Liver (tissue), 8 donors: ENCODE measurements at regions not wholly inside any gene's neighbourhood (a gene's known extent, or its start where the extent isn't known, plus 50 kb on each side); places are given as distances from the start of the nearest gene placed in this dataset.

Experiments
- DNase-seq: peaks from one replicate; pipeline ENCODE4 v3.0.0-alpha.2; 2017; ENCODE audit warnings: low spot score
- H3K27ac ChIP-seq, 2 donors: one replicate each; pipeline ENCODE4 v1.7.0; 2013; ENCODE audit warnings: inconsistent platforms in 2 of 2, low read length in 2 of 2, control low read depth in 1 of 2, low read depth in 1 of 2, mild to moderate bottlenecking in 1 of 2
- H3K27me3 ChIP-seq, 4 donors: one replicate each; pipeline versions ENCODE4 v1.6.1 to v1.7.0; 2013; ENCODE audit warnings: low read length in 3 of 4, inconsistent platforms in 1 of 4, mild to moderate bottlenecking in 1 of 4, moderate library complexity in 1 of 4; ENCODE audit not compliant: control insufficient read depth in 4 of 4, insufficient read depth in 4 of 4
- H3K36me3 ChIP-seq, 4 donors: one replicate each; pipeline versions ENCODE4 v1.6.1 to v1.7.0; 2013; ENCODE audit warnings: low read length in 3 of 4, mild to moderate bottlenecking in 3 of 4, low read depth in 1 of 4, moderate library complexity in 1 of 4; ENCODE audit not compliant: control insufficient read depth in 4 of 4, insufficient read depth in 3 of 4
- H3K4me1 ChIP-seq, 4 donors: one replicate each; pipeline versions ENCODE4 v1.6.1 to v1.7.0; 2013; ENCODE audit warnings: low read length in 3 of 4, mild to moderate bottlenecking in 3 of 4, moderate library complexity in 1 of 4; ENCODE audit not compliant: control insufficient read depth in 4 of 4, insufficient read depth in 4 of 4
- H3K4me3 ChIP-seq, 3 donors: one replicate each; pipeline versions ENCODE4 v1.6.1 to v1.7.0; 2013; ENCODE audit warnings: low read length in 3 of 3, control low read depth in 1 of 3, low read depth in 1 of 3, mild to moderate bottlenecking in 1 of 3
- H3K9ac ChIP-seq, 2 donors: one replicate each; pipeline ENCODE4 v1.7.0; 2013; ENCODE audit warnings: low read length in 2 of 2, mild to moderate bottlenecking in 2 of 2, moderate library complexity in 2 of 2, control low read depth in 1 of 2, low read depth in 1 of 2
- H3K9me3 ChIP-seq, 4 donors: one replicate each; pipeline versions ENCODE4 v1.6.1 to v1.7.0; 2013; ENCODE audit warnings: low read length in 3 of 4; ENCODE audit not compliant: control insufficient read depth in 4 of 4
- CTCF ChIP-seq: fragments of 150-350 bp; IDR thresholded peaks from 2 replicates; pipeline ENCODE4 v1.5.1; 2017; ENCODE audit warnings: improper control_type of control experiment, low read depth, low read length; ENCODE audit not compliant: missing input control
- FOXA2 ChIP-seq: IDR thresholded peaks from 2 replicates; pipeline ENCODE4 v1.6.1; 2016; ENCODE audit warnings: antibody characterized with exemption
- GABPA ChIP-seq, 2 donors: IDR thresholded peaks in 1 of 2; conservative IDR thresholded peaks in 1 of 2; 2 replicates each; pipeline ENCODE4 v1.6.1; 2016; ENCODE audit warnings: antibody characterized with exemption in 2 of 2, mild to moderate bottlenecking in 1 of 2, moderate library complexity in 1 of 2
- HNF4G ChIP-seq: IDR thresholded peaks from 2 replicates; pipeline ENCODE4 v1.6.1; 2016; ENCODE audit warnings: antibody characterized with exemption
- RAD21 ChIP-seq, 2 donors: IDR thresholded peaks; 2 replicates each; pipeline ENCODE4 v1.6.1; 2016; ENCODE audit warnings: antibody characterized with exemption in 2 of 2, mild to moderate bottlenecking in 2 of 2
- REST ChIP-seq: IDR thresholded peaks from 2 replicates; pipeline ENCODE4 v1.6.1; 2016; ENCODE audit warnings: antibody characterized with exemption, mild to moderate bottlenecking
- SP1 ChIP-seq: IDR thresholded peaks from 2 replicates; pipeline ENCODE4 v1.6.1; 2018; ENCODE audit warnings: antibody characterized with exemption, mild to moderate bottlenecking
- TAF1 ChIP-seq: conservative IDR thresholded peaks from 2 replicates; pipeline ENCODE4 v1.6.1; 2016; ENCODE audit warnings: antibody characterized with exemption, mild to moderate bottlenecking
- YY1 ChIP-seq: IDR thresholded peaks from 2 replicates; pipeline ENCODE4 v1.6.1; 2016; ENCODE audit warnings: antibody characterized with exemption, mild to moderate bottlenecking
- ZBTB33 ChIP-seq: IDR thresholded peaks from 2 replicates; pipeline ENCODE4 v1.6.1; 2016; ENCODE audit warnings: antibody characterized with exemption
- WGBS: extraction: QIAGEN DNeasy Blood & Tissue Kit; methylation state at CpG from one replicate; pipeline ENCODE4 v1.1.7; 2013; 5-methylcytosine and 5-hydroxymethylcytosine counted together
- TF ChIP-seq, protein P1 (sequence below): IDR thresholded peaks from 2 replicates; pipeline ENCODE4 v1.6.1; 2016; ENCODE audit warnings: antibody characterized with exemption
- TF ChIP-seq, protein P2 (sequence below): IDR thresholded peaks from 2 replicates; pipeline ENCODE4 v1.6.1; 2016; ENCODE audit warnings: antibody characterized with exemption
- donor health status: healthy.
- donor health status: healthy.
- donor health status: healthy.
- donor health status: healthy.
- donor health status: healthy.

- no peak overlapping the region for H3K9ac ChIP-seq
- H3K4me3 ChIP-seq: no peak overlapping the region
- H3K9me3 ChIP-seq: no peaks in the 10 kb centered on the region
- H3K36me3 ChIP-seq: no peaks in the 10 kb centered on the region
- no peaks in the 10 kb centered on the region for H3K27me3 ChIP-seq
- no peak for DNase-seq
- no peak overlapping the region for H3K27ac ChIP-seq
- no peaks in the 10 kb centered on the region for H3K4me1 ChIP-seq
- TF ChIP-seq REST (no peak), SP1 (no peak), FOXA2 (no peak), YY1 (no peak)
- WGBS: 60% methylated on average over 14 of the region's 14 CpGs
Observed at GRCh38 chr4:152265149-152265621, 270.7 kb downstream of the FBXW7 start.

DNA sequence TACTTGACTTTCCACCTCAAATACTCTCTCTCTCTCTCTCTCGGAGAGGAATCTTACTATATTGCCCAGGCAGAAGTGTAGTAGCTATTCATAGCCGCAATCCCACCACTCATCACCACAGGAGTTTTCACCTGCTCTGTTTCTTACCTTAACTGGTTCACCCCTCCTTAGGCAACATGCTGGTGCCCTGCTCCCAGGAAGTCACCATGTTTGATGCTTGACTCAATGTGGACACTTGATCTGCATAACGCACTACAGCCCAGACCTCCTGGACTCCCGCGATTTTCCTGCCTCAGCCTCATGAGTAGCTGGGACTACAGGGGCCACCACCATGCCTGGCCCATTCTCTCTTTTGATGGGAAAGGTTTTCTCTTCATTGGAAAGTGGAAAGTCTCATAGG lies 271.8 kb downstream of the FBXW7 start:
- H3K36me3 ChIP-seq: no peaks in the 10 kb centered on the region
- H3K27me3 ChIP-seq: no peaks in the 10 kb centered on the region
- peaks cover 0 to 2% (median 0%) of the 10 kb centered on the region in 4 donors for H3K9me3 ChIP-seq
- H3K4me3 ChIP-seq: no peak overlapping the region
- TF ChIP-seq GABPA (IDR thresholded peaks at IDR 0.05 in 1 of 2, conservative IDR thresholded peaks at IDR 0.05 in 1 of 2) (no peak), HNF4G (no peak), RAD21 (IDR thresholded peaks at IDR 0.05) (no peak), SP1 (no peak), CTCF (no peak), TAF1 (no peak), ZBTB33 (no peak), REST (no peak)
- TF ChIP-seq, protein P1, sequence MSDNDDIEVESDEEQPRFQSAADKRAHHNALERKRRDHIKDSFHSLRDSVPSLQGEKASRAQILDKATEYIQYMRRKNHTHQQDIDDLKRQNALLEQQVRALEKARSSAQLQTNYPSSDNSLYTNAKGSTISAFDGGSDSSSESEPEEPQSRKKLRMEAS: no peak
- TF ChIP-seq, protein P2, sequence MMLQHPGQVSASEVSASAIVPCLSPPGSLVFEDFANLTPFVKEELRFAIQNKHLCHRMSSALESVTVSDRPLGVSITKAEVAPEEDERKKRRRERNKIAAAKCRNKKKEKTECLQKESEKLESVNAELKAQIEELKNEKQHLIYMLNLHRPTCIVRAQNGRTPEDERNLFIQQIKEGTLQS: no peak
- no peak overlapping the region for H3K27ac ChIP-seq
- whole genome bisulfite sequencing: 92% methylated on average over 5 of the region's 5 CpGs
- no peak overlapping the region for H3K9ac ChIP-seq
- no peak for DNase-seq
- no peaks in the 10 kb centered on the region for H3K4me1 ChIP-seq
